Gastroesophageal sphincter (tissue), 3 donors: ENCODE measurements at regions not wholly inside any gene's neighbourhood (a gene's known extent, or its start where the extent isn't known, plus 50 kb on each side); places are given as distances from the start of the nearest gene placed in this dataset.

Source experiments
- CTCF ChIP-seq, 4 experiments: fragments of 200-600 bp in 2 of 4; fragments of 450-650 bp in 2 of 4; sonication (generic) in 1 of 4; IDR thresholded peaks; one replicate each; pipeline ENCODE4 v1.5.1; 2017 to 2019; ENCODE audit warnings: antibody characterized with exemption in 4 of 4, mild to moderate bottlenecking in 2 of 4, moderate library complexity in 2 of 4
- EP300 ChIP-seq: sonication (generic); formaldehyde crosslinking; IDR thresholded peaks from one replicate; pipeline ENCODE4 v1.6.1; 2017; ENCODE audit warnings: antibody characterized with exemption, mild to moderate bottlenecking
- POLR2A ChIP-seq, 2 donors: fragments of 450-650 bp; IDR thresholded peaks; one replicate each; pipeline ENCODE4 v1.6.1; 2017; ENCODE audit warnings: antibody characterized with exemption in 2 of 2, mild to moderate bottlenecking in 2 of 2, moderate library complexity in 1 of 2
- POLR2AphosphoS5 ChIP-seq: sonication (generic); formaldehyde crosslinking; IDR thresholded peaks from one replicate; pipeline ENCODE4 v1.6.1; 2017; ENCODE audit warnings: antibody characterized with exemption

- TF ChIP-seq CTCF (IDR thresholded peaks at IDR 0.05) = no peak
- no peak for TF ChIP-seq POLR2AphosphoS5
- TF ChIP-seq POLR2A (IDR thresholded peaks at IDR 0.05) = no peak
- no peak for TF ChIP-seq EP300
Observed at GRCh38 chr20:58044931-58045555, 183.4 kb downstream of the ANKRD60 start.
